Astrocyte of the spinal cord (primary cell): ENCODE measurements at regions not wholly inside any gene's neighbourhood (a gene's known extent, or its start where the extent isn't known, plus 50 kb on each side); places are given as distances from the start of the nearest gene placed in this dataset.

Source experiments
- DNase-seq: peaks from one replicate; pipeline ENCODE4 v3.0.0; 2011; ENCODE audit warnings: low read depth, low spot score
- H3K4me3 ChIP-seq: 2 replicates; pipeline ENCODE4 v1.5.1; 2011; ENCODE audit warnings: low read depth, mild to moderate bottlenecking, low read length, moderate library complexity
- CTCF ChIP-seq: IDR thresholded peaks from 2 replicates; pipeline ENCODE4 v1.5.1; 2012; ENCODE audit warnings: low read depth, mild to moderate bottlenecking, low read length, inconsistent platforms
- in situ Hi-C: cut with HindIII; loops from 2 replicates; pipeline ENCODE4 v1.10.0; 2017; ENCODE audit warnings: low sequenced_read_pairs

GRCh38 chr12:107903341-107904061 lies 129.0 kb downstream of the ASCL4 start:
- no peak for TF ChIP-seq CTCF
- peak; percentile 5 for DNase-seq
- no peak overlapping the region for H3K4me3 ChIP-seq
- in situ Hi-C loops = no loop called here

DNA sequence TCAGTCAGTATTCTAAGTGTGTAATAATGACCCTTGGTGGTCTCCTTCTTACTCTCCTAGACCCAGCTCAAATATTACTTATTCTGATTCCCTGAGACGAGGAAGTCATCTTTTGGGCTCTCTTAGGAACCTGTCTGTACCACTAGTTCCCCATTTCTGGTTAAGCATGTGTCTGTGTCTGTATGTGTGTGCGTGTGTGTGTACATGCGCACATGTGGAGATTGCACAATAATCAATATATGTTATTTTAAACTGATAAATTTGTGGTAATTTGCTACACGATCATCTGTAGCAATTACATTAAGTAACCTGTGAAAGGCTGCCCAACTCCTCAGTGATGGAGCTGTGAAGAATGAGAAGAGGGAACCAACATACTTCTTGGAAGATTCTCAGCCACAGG lies 132.2 kb downstream of the ASCL4 start:
- no peak for DNase-seq
- no peak overlapping the region for H3K4me3 ChIP-seq
- in situ Hi-C loops = no loop called here
- no peak for TF ChIP-seq CTCF

GRCh38 chr12:107912421-107913004 lies 138.0 kb downstream of the ASCL4 start:
- in situ Hi-C loops = no loop called here
- no peak for DNase-seq
- TF ChIP-seq CTCF = peak; percentile 58
- H3K4me3 ChIP-seq = no peak overlapping the region

DNA sequence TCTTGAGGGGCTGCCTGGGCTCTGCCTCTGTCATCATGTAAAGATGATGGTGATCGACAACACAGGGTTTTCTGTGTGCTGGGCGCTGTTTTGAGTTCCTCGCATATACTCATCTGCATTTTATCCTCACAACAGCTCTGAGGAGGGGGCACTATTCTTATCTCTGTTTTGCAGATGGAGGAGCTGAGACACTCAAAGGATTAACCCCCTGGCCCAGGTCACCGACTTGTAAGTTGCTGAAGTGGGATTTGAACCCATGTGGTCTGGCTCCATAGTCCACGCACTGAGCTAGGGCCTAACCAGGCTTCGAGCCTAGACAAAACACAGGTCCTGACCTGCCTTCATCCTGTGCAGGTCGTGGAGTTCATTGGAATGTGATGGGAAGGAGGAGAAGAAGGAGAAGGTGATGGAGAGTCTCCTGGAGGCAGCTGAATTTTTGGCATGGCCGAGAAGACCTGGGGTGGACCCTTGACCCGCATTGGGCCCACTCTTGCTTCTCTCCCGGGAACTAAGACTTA lies 140.0 kb downstream of the ASCL4 start:
- no peak overlapping the region for H3K4me3 ChIP-seq
- no peak for TF ChIP-seq CTCF
- DNase-seq = no peak
- in situ Hi-C loops = no loop called here

GRCh38 chr12:107917912-107918800 lies 143.7 kb downstream of the ASCL4 start:
- peak; percentile 76 for TF ChIP-seq CTCF
- H3K4me3 ChIP-seq = no peak overlapping the region
- in situ Hi-C loops = no loop called here
- DNase-seq = peak; percentile 7

DNA sequence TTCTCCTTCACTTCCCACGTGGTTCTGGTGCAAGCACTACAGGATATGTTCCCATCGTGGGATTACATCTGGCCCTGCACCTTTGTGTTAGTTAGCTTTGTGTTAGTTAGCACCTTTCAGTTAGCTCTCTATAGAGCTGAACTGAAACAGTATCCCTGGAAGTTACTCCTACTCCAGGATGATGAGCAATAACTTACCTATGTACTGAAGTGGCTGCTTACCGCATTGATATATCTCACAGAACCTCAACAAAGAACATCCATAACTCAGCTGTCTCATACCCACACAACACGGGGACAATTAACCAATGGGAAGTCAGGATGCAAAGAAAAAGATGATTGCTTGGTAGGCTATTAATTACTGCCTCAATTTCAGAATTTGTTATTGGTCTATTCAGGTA lies 146.6 kb downstream of the ASCL4 start:
- H3K4me3 ChIP-seq = no peak overlapping the region
- DNase-seq = no peak
- in situ Hi-C loops = no loop called here
- no peak for TF ChIP-seq CTCF
